NCI-H82 treated with DMSO at 0.1 percent for 48 hours (cell line): ENCODE measurements at regions not wholly inside any gene's neighbourhood (a gene's known extent, or its start where the extent isn't known, plus 50 kb on each side); places are given as distances from the start of the nearest gene placed in this dataset.

ENCODE experiments used
- DNase-seq: peaks from one replicate; lab custom pipeline; 2025; ENCODE audit not compliant: unreplicated experiment; lab: John Stamatoyannopoulos, UW

- DNase-seq = no peak
These were observed 55.5 kb downstream of the MID1IP1 start for GRCh38 chrX:38856670-38857265.

- DNase-seq = no peak
These were observed 56.7 kb downstream of the MID1IP1 start for GRCh38 chrX:38857736-38858523.

- DNase-seq = no peak
These were observed 58.3 kb downstream of the MID1IP1 start for GRCh38 chrX:38859602-38860001.

- no peak for DNase-seq
These were observed 59.1 kb downstream of the MID1IP1 start for GRCh38 chrX:38860106-38861013.

GRCh38 chrX:38861489-38861888 lies 60.2 kb downstream of the MID1IP1 start:
- no peak for DNase-seq

GRCh38 chrX:38862100-38862499 lies 60.8 kb downstream of the MID1IP1 start:
- DNase-seq = no peak

- DNase-seq = no peak
These were observed 62.9 kb downstream of the MID1IP1 start for GRCh38 chrX:38864165-38864564.

GRCh38 chrX:38868321-38868720 lies 67.1 kb downstream of the MID1IP1 start:
- no peak for DNase-seq

GRCh38 chrX:38868941-38869401 lies 67.7 kb downstream of the MID1IP1 start:
- DNase-seq = no peak

- DNase-seq = no peak
These were observed 69.2 kb downstream of the MID1IP1 start for GRCh38 chrX:38870361-38870895.

GRCh38 chrX:38871129-38872029 lies 70.1 kb downstream of the MID1IP1 start:
- DNase-seq = no peak

GRCh38 chrX:38877366-38877765 lies 76.1 kb downstream of the MID1IP1 start:
- DNase-seq = no peak

GRCh38 chrX:38878641-38879340 lies 77.5 kb downstream of the MID1IP1 start:
- DNase-seq = no peak

GRCh38 chrX:38879631-38880220 lies 78.5 kb downstream of the MID1IP1 start:
- no peak for DNase-seq

GRCh38 chrX:38880296-38880854 lies 79.1 kb downstream of the MID1IP1 start:
- DNase-seq = no peak

- DNase-seq = no peak
These were observed 79.8 kb downstream of the MID1IP1 start for GRCh38 chrX:38881066-38881465.

GRCh38 chrX:38881727-38882126 lies 80.5 kb downstream of the MID1IP1 start:
- DNase-seq = no peak

GRCh38 chrX:38882894-38883626 lies 81.8 kb downstream of the MID1IP1 start:
- no peak for DNase-seq
